HG03342 (cell line): ENCODE measurements at regions not wholly inside any gene's neighbourhood (a gene's known extent, or its start where the extent isn't known, plus 50 kb on each side); places are given as distances from the start of the nearest gene placed in this dataset.

Experiments
- ATAC-seq: cut with Tn5 transposase; IDR thresholded peaks from one replicate; pipeline ENCODE4 v1.9.1; 2021; ENCODE audit warnings: mild to moderate bottlenecking, moderate library complexity; ENCODE audit not compliant: unreplicated experiment

- no peak for ATAC-seq
Measured at GRCh38 chr15:95269242-95270183, 1038.2 kb downstream of the MCTP2 start.

DNA sequence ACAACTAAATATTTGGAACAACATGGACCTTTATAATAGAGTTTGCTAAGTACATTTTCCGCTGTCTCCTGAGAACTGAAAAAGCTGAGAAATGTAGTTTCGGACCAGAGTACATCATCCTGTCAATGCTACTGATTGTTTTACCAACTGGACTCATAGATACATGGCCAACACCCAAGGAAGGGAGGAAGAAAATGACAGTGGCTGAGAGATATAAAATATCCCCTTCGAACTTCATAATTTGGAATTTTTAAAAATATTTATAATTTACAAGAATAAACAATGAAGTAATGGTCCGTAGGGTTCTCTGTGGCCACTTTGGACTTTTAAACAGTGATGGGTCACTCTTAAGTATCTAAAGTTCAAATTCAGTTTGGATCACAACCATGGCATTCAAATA, 1042.7 kb downstream of the MCTP2 start:
- ATAC-seq, result no peak

- ATAC-seq, result no peak
Measured at GRCh38 chr15:95277266-95277665, 1045.9 kb downstream of the MCTP2 start.

- no peak for ATAC-seq
Measured at GRCh38 chr15:95278532-95279245, 1047.3 kb downstream of the MCTP2 start.

- no peak for ATAC-seq
Measured at GRCh38 chr15:95279277-95280019, 1048.1 kb downstream of the MCTP2 start.

GRCh38 chr15:95280711-95281110, 1049.3 kb downstream of the MCTP2 start:
- no peak for ATAC-seq

GRCh38 chr15:95281470-95281869, 1049.0 kb upstream of the NR2F2 start:
- ATAC-seq, result no peak

DNA sequence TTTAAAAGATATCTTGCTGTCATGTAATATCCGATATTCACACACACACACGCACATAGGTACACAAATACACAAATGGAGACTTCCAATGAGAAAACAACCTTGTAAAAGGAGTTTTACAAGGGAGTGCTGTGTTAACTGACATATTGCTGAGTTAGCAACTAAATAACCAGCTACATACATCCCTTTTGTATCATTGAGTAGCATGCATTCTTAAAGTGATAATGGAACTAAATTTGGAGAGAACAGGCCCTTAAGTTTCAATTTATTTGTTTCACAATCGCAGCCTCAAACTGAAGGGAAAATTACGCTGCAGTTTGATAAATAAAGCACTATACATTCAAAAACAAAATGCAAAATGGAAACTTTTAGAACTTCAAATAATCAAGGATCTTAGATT, 1046.0 kb upstream of the NR2F2 start:
- ATAC-seq, result no peak

DNA sequence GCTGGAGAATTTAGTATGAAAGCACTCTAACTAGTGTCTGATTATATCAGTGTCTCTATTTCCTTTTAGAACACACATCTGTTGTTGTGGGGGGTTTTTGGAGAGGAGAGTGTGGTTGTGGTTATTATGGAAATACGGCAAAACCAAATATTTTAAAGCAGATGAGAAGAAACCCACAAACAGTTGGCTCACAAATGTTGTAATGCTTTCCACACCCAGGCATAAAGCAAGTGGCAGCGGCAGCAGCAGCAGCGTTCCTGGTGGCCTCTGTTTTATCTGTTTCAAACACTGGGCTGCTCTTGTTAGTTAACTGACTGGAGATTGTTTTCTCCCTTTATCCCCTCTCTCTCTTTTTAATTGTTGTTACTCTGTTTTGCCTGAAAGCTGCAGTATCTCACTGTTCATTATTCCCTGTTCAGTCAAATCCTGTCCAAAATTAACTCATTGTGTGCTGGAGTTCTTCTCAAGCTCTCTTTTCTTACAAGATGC, 1045.5 kb upstream of the NR2F2 start:
- no peak for ATAC-seq

DNA sequence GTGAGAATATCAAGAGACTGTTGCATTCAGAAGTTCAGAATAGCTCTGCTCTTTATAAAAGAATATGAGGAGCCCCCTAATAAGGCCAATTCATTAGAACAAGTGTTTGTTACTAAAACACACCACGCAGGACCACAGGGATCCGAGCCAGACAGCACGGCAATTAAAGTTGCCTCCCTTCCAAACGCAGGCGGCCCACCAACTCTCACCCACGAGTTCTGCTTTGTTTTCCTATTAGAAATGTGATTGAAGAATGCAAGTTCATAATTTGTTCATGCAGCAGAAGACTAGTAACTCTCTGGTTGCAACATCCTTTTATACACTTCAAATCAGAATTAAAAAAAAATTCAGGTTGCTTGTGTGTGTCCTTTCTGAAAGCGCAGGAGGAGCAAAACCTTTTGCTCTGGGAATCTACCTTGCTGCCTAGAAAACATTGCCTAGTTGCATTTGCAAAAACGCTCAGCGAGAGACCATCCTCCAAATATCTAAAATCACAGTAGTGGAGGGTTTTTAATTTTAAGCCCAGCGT, 1044.1 kb upstream of the NR2F2 start:
- no peak for ATAC-seq

GRCh38 chr15:95287720-95288103, 1042.8 kb upstream of the NR2F2 start:
- ATAC-seq, result no peak

DNA sequence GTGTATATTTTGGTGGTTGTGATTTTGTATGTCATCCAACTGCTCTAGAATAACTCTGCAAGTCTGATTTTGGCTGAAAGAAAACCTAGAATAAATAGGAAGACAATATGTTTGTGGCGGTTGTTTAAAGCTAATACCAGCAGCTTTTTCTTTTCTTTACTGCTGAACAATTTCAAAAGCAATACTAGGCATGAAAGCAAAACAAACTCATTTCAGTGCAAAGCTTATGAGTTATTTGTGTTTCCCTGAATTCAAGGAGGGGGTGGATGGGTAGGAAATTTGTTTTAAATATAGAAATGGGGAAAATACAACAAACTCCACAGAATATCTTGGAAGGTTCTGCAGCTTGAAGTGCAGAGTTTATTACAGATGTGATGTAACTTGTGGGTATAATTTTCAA, 1041.9 kb upstream of the NR2F2 start:
- no peak for ATAC-seq

DNA sequence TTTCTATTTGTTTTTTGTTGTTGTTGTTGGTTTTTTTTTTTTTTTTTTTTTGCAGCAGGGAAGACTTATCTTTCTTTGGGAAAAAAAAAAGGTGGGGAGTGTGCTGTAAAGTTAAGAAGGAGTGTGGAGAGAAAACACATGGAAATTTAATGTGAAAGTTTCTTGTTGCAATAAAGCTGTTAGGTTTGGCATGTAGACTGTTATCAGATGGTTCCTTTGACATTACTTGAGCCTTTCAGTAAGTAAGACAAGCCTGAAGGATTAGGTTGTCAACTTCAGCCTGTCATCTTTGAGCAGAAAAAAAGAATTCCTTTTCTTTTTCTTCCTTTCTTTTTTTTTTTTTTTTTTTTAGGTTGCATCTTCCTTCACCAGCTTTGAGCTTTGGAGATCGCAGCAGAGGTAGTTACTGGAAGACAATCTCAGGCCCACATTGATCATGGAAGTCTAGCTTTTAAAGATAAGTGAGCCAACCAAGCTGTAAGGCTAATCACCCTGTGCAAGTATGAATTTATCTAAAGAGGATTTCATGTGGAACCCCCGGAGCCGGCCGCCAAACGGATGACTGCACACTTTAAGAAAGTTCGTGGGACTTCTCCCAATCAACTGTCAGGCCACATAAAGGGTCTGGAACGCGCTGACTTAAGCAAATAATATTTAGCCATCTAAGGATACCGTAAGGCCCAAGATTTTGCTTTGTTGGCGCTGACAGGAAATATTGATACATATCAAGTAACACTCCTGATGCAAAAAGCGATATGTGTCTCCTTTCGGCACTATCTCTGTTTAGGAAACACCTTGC, 1040.1 kb upstream of the NR2F2 start:
- no peak for ATAC-seq

GRCh38 chr15:95291898-95292472, 1038.5 kb upstream of the NR2F2 start:
- peak; percentile 68 for ATAC-seq

GRCh38 chr15:95292785-95293450, 1037.6 kb upstream of the NR2F2 start:
- ATAC-seq, result no peak

- no peak for ATAC-seq
Measured at GRCh38 chr15:95293456-95294031, 1037.0 kb upstream of the NR2F2 start.

DNA sequence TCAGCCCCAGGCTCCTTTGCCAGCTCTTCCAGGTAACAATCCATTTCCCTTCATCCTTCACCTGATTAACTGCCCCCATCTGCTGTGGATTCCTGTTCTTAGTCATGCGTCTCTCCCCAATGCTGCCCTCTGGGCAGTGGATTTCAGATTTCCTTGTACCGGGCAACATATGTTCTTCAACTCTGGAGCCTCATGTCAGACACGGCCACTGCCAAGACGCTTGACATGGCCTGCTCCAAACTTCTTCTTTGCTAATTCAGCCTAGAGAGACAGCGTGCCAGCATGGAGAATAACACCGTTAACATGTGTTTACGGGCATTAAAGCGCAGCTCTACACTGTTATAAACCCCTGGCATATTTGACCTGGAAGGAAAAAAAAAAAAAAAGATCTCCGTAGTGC, 1035.1 kb upstream of the NR2F2 start:
- no peak for ATAC-seq

DNA sequence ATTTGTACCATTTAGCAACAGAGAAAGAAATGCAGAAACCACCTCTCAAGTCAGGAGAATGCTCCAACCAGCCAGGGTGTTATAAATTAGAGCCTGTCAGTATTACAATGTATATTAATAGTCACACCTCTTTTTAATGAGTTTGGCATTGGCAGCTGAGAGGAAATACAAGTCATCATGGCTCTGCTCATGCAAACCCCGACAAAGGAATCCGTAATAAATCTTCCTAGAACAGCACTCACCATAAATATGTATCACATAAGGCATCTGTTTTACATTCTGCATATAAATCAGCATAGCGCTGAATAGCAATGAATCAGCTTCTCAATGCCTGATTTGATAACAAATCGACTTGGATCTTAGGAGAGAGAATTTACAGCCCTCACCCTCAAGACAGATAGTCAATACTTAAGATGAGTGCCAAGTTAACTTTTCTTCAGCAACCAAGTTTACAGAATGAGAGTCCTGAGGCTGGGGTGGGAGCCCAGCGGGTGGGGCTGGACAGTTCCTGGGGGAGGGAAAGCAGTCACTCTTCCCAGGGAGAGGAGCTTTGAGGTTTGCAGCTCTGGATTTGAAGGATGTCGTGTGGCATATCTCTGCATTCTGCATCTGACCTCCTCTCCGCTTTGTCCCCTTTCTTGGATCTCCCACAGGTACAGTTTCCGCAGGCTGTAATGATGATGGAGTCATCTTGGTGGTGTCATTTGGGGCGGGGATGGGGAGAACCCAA, 1034.4 kb upstream of the NR2F2 start:
- ATAC-seq, result no peak
